ENCODE measurements at regions not wholly inside any gene's neighbourhood (a gene's known extent, or its start where the extent isn't known, plus 50 kb on each side); places are given as distances from the start of the nearest gene placed in this dataset.

GRCh38 chr6:140316966-140317365, 942.5 kb upstream of the CITED2 start:
- 70% methylated on average over 4 of the region's 4 CpGs for WGBS (ENCODE audit: low lambda C conversion rate, missing lambda C conversion rate)
- Histone ChIP-seq H3K79me2 (no peaks in the 10 kb centered on the region), H3K4me2 (no peak overlapping the region), H2AFZ (no peak overlapping the region), H3K4me3 (no peak overlapping the region), H3K9me2 (replicated peaks; ENCODE audit: insufficient read depth) (no peaks in the 10 kb centered on the region), H3K27ac (no peak overlapping the region), H3K36me3 (replicated peaks; ENCODE audit: insufficient read depth, low read depth) (no peaks in the 10 kb centered on the region), H3K4me1 (ENCODE audit: insufficient read depth) (peaks cover 9% of the 10 kb centered on the region), H3K27me3 (no peaks in the 10 kb centered on the region), H4K20me1 (ENCODE audit: insufficient read depth, poor library complexity, severe bottlenecking) (no peaks in the 10 kb centered on the region), H3K9me3 (ENCODE audit: low read depth) (no peaks in the 10 kb centered on the region)
- DNase-seq (ENCODE audit: low spot score): peak; percentile 16
- no peak for TF ChIP-seq EZH2phosphoT487 (IDR thresholded peaks at IDR 0.05; ENCODE audit: low read depth, severe bottlenecking, unreplicated experiment)
- no peak for TF ChIP-seq CTCF (IDR thresholded peaks at IDR 0.05; ENCODE audit: poor library complexity)
- TF ChIP-seq EZH2 (IDR thresholded peaks at IDR 0.05; ENCODE audit: borderline replicate concordance): no peak

GRCh38 chr6:140314682-140315081, 940.2 kb upstream of the CITED2 start:
- no peak overlapping the region for H3K27ac ChIP-seq
- 59% methylated on average over 2 of the region's 2 CpGs for WGBS (ENCODE audit: low lambda C conversion rate, missing lambda C conversion rate)

GRCh38 chr6:140311146-140311545, 936.7 kb upstream of the CITED2 start:
- no peaks in the 10 kb centered on the region for H3K79me2 ChIP-seq
- H3K27me3 ChIP-seq: no peaks in the 10 kb centered on the region
- no peak overlapping the region for H3K4me3 ChIP-seq
- no peaks in the 10 kb centered on the region for H4K20me1 ChIP-seq (ENCODE audit: insufficient read depth, poor library complexity, severe bottlenecking)
- H2AFZ ChIP-seq: no peak overlapping the region
- no peaks in the 10 kb centered on the region for H3K4me1 ChIP-seq (ENCODE audit: insufficient read depth)
- no peaks in the 10 kb centered on the region for H3K36me3 ChIP-seq (replicated peaks; ENCODE audit: insufficient read depth, low read depth)
- no peaks in the 10 kb centered on the region for H3K9me2 ChIP-seq (replicated peaks; ENCODE audit: insufficient read depth)
- H3K9me3 ChIP-seq (ENCODE audit: low read depth): no peaks in the 10 kb centered on the region
- no peak for DNase-seq (ENCODE audit: low spot score)
- TF ChIP-seq EZH2 (IDR thresholded peaks at IDR 0.05; ENCODE audit: borderline replicate concordance) (no peak), CTCF (IDR thresholded peaks at IDR 0.05; ENCODE audit: poor library complexity) (no peak), EZH2phosphoT487 (IDR thresholded peaks at IDR 0.05; ENCODE audit: low read depth, severe bottlenecking, unreplicated experiment) (no peak)
- H3K4me2 ChIP-seq: no peak overlapping the region
- no peak overlapping the region for H3K27ac ChIP-seq

More at GRCh38 chr6:140314682-140315081, 940.2 kb upstream of the CITED2 start:
- Histone ChIP-seq H3K36me3 (replicated peaks; ENCODE audit: insufficient read depth, low read depth) (no peaks in the 10 kb centered on the region), H4K20me1 (ENCODE audit: insufficient read depth, poor library complexity, severe bottlenecking) (no peaks in the 10 kb centered on the region), H3K4me2 (no peak overlapping the region), H3K9me3 (ENCODE audit: low read depth) (no peaks in the 10 kb centered on the region), H2AFZ (no peak overlapping the region), H3K4me1 (ENCODE audit: insufficient read depth) (peaks cover 4% of the 10 kb centered on the region), H3K9me2 (replicated peaks; ENCODE audit: insufficient read depth) (no peaks in the 10 kb centered on the region), H3K4me3 (no peak overlapping the region), H3K79me2 (no peaks in the 10 kb centered on the region), H3K27me3 (no peaks in the 10 kb centered on the region)
- no peak for DNase-seq (ENCODE audit: low spot score)
- no peak for TF ChIP-seq EZH2 (IDR thresholded peaks at IDR 0.05; ENCODE audit: borderline replicate concordance)

- no peak for TF ChIP-seq EZH2phosphoT487 (IDR thresholded peaks at IDR 0.05; ENCODE audit: low read depth, severe bottlenecking, unreplicated experiment)
- no peak for TF ChIP-seq CTCF (IDR thresholded peaks at IDR 0.05; ENCODE audit: poor library complexity)
- no peak for TF ChIP-seq EZH2 (IDR thresholded peaks at IDR 0.05; ENCODE audit: borderline replicate concordance)
- no peaks in the 10 kb centered on the region for H3K27me3 ChIP-seq
- no peaks in the 10 kb centered on the region for H3K9me2 ChIP-seq (replicated peaks; ENCODE audit: insufficient read depth)
- H3K4me1 ChIP-seq (ENCODE audit: insufficient read depth): no peaks in the 10 kb centered on the region
- no peaks in the 10 kb centered on the region for H3K36me3 ChIP-seq (replicated peaks; ENCODE audit: insufficient read depth, low read depth)
- no peaks in the 10 kb centered on the region for H4K20me1 ChIP-seq (ENCODE audit: insufficient read depth, poor library complexity, severe bottlenecking)
- no peaks in the 10 kb centered on the region for H3K79me2 ChIP-seq
- no peak overlapping the region for H2AFZ ChIP-seq
- H3K9me3 ChIP-seq (ENCODE audit: low read depth): no peaks in the 10 kb centered on the region
- 87% methylated on average over 8 of the region's 8 CpGs for WGBS (ENCODE audit: low lambda C conversion rate, missing lambda C conversion rate)
- no peak overlapping the region for H3K27ac ChIP-seq
- H3K4me2 ChIP-seq: no peak overlapping the region
- no peak overlapping the region for H3K4me3 ChIP-seq
- DNase-seq (ENCODE audit: low spot score): no peak
Observed at GRCh38 chr6:140303218-140303949, 928.9 kb upstream of the CITED2 start.

Measured in hepatocyte (in vitro differentiated cells).